ENCODE measurements at regions not wholly inside any gene's neighbourhood (a gene's known extent, or its start where the extent isn't known, plus 50 kb on each side); places are given as distances from the start of the nearest gene placed in this dataset.

DNA sequence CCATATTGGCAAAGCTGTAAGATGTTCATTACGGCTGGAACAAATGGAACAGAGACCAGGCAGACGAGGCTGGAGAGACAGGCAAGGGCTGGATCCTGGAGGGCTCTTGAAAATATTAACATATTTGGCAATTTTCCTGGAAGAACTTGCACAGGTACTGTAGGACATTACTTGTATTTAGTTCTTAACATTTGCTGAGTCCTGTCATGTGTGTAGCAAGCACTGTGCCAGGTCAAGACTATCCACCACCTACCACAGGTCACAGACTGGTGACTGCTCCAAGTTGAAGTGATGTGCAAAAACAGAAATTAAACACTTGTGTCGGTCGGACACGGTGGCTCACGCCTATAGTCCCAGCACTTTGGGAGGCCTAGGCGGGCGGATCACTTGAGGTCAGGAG is 58.7 kb upstream of the TNRC6B start:
- no peaks in the 10 kb centered on the region for H3K27me3 ChIP-seq
- H3K9me3 ChIP-seq: no peaks in the 10 kb centered on the region
- H3K4me3 ChIP-seq (ENCODE audit: low read depth in 1 of 2, low read length in 1 of 2): no peak overlapping the region
- no peak overlapping the region for H3K27ac ChIP-seq
- H3K36me3 ChIP-seq: peaks cover 36% of the 10 kb centered on the region
- H3K4me1 ChIP-seq (ENCODE audit: control insufficient read depth in 1 of 2, insufficient read depth in 1 of 2, low read depth in 1 of 2, low read length in 1 of 2): peaks cover 0 to 8% of the 10 kb centered on the region in 2 experiments
- TF ChIP-seq, protein P1, sequence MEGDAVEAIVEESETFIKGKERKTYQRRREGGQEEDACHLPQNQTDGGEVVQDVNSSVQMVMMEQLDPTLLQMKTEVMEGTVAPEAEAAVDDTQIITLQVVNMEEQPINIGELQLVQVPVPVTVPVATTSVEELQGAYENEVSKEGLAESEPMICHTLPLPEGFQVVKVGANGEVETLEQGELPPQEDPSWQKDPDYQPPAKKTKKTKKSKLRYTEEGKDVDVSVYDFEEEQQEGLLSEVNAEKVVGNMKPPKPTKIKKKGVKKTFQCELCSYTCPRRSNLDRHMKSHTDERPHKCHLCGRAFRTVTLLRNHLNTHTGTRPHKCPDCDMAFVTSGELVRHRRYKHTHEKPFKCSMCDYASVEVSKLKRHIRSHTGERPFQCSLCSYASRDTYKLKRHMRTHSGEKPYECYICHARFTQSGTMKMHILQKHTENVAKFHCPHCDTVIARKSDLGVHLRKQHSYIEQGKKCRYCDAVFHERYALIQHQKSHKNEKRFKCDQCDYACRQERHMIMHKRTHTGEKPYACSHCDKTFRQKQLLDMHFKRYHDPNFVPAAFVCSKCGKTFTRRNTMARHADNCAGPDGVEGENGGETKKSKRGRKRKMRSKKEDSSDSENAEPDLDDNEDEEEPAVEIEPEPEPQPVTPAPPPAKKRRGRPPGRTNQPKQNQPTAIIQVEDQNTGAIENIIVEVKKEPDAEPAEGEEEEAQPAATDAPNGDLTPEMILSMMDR (IDR thresholded peaks at IDR 0.05): no peak

DNA sequence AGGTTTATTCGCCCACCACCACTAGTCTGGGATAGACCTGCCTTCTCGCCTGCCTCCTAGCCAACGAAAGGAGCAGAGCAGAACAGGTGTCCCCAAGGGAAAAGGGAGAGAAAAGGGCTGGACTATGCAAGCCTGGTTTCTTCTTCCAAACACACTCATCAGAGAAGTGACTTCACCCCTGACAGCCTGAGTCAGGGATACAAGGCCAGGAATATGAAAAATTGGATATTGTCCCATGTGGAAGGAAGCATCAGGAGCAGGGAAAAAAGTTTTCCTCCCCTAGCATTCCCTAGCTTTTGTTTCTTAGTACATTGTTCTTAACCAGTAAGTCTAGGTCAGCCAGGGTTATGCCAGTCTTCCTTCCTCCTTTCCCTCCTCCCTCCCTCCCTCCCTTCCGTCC is 56.9 kb upstream of the TNRC6B start:
- Histone ChIP-seq H3K36me3 (peaks cover 52% of the 10 kb centered on the region), H3K4me1 (ENCODE audit: control insufficient read depth in 1 of 2, insufficient read depth in 1 of 2, low read depth in 1 of 2, low read length in 1 of 2) (peaks cover 0 to 8% of the 10 kb centered on the region in 2 experiments)

DNA sequence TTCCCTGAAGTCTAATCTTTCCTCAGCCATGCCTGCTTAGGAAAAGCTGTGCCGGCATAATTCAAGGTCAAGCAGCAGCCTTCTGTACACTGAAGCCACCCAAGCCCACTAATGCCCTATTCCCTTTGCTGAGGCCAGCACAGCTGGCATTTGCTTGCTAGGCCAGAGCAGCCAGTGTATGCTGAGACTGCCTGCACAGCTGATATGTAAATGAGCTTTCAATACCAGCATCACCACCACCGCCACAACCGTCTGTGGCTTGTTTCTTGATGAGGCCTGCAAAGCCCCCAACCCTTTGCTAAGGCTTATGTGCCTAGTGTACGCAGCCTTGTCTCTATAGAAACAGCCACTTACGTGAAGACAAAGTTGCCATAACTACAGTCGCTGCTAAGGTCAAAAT is 56.3 kb upstream of the TNRC6B start:
- Histone ChIP-seq H3K36me3 (peaks cover 56% of the 10 kb centered on the region), H3K4me1 (ENCODE audit: control insufficient read depth in 1 of 2, insufficient read depth in 1 of 2, low read depth in 1 of 2, low read length in 1 of 2) (peaks cover 0 to 8% of the 10 kb centered on the region in 2 experiments), H3K9me3 (no peaks in the 10 kb centered on the region), H3K4me3 (ENCODE audit: low read depth in 1 of 2, low read length in 1 of 2) (no peak overlapping the region), H3K27me3 (no peaks in the 10 kb centered on the region), H3K27ac (no peak overlapping the region)
- TF ChIP-seq, protein P1 (IDR thresholded peaks at IDR 0.05): no peak

More for the DNA sequence above, 56.9 kb upstream of the TNRC6B start:
- peak overlapping the region; percentile 19 for H3K27ac ChIP-seq
- TF ChIP-seq, protein P1 (IDR thresholded peaks at IDR 0.05): no peak
- H3K4me3 ChIP-seq (ENCODE audit: low read depth in 1 of 2, low read length in 1 of 2): no peak overlapping the region
- no peaks in the 10 kb centered on the region for H3K9me3 ChIP-seq
- no peaks in the 10 kb centered on the region for H3K27me3 ChIP-seq

DNA sequence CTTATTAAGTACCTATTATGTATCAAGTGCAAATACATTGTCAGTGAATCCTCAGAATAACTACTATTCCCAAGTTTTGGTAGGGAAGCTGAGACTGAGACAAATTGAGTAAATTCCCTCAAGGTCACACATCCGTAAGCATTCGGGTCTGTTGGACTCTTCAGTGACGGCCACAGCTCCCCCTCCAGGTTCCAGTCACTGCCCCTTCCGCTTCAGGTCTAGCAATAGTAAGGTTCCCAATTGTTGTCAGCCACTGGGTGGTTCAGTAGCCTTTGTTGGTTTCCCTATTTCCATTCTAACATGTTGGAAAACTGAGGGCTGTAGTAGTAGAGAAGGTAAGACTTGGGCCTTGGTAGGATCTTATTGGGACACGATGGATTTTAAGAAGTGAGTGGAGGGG is 54.9 kb upstream of the TNRC6B start:
- Histone ChIP-seq H3K4me1 (ENCODE audit: control insufficient read depth in 1 of 2, insufficient read depth in 1 of 2, low read depth in 1 of 2, low read length in 1 of 2) (peaks cover 0 to 8% of the 10 kb centered on the region in 2 experiments), H3K9me3 (no peaks in the 10 kb centered on the region), H3K4me3 (ENCODE audit: low read depth in 1 of 2, low read length in 1 of 2) (no peak overlapping the region), H3K27ac (no peak overlapping the region), H3K27me3 (no peaks in the 10 kb centered on the region), H3K36me3 (peaks cover 67% of the 10 kb centered on the region)
- TF ChIP-seq, protein P1 (IDR thresholded peaks at IDR 0.05): no peak

DNA sequence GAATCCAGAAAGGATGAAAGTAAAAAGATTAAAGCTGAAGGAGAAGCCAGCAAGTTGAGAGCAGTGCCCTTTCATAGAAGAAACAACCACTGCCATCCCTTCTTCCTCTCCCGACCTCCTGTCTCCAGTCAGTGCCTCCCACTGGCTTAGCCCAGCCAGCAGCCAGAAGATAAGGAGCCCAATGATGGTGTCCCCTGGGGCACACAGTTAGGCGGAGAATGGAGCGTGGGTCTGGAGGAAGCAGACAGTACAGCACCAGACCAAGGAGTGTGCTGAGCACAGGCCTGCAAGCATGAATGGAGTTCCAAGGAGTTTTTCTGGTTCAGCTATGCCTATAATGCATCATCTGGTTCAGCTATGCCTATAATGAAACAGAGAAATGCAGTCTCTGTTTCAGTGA is 54.3 kb upstream of the TNRC6B start:
- H3K27ac ChIP-seq: peak overlapping the region; percentile 26
- no peak overlapping the region for H3K4me3 ChIP-seq (ENCODE audit: low read depth in 1 of 2, low read length in 1 of 2)
- H3K4me1 ChIP-seq (ENCODE audit: control insufficient read depth in 1 of 2, insufficient read depth in 1 of 2, low read depth in 1 of 2, low read length in 1 of 2): peaks cover 0 to 8% of the 10 kb centered on the region in 2 experiments
- H3K9me3 ChIP-seq: no peaks in the 10 kb centered on the region
- H3K27me3 ChIP-seq: no peaks in the 10 kb centered on the region
- peaks cover 68% of the 10 kb centered on the region for H3K36me3 ChIP-seq
- TF ChIP-seq, protein P1 (IDR thresholded peaks at IDR 0.05): no peak

Data from neutrophil (primary cell).